GM23248 (cell line): ENCODE measurements at regions not wholly inside any gene's neighbourhood (a gene's known extent, or its start where the extent isn't known, plus 50 kb on each side); places are given as distances from the start of the nearest gene placed in this dataset.
A peak's percentile ranks its signal among the peaks of the same experiment; 100 is the strongest.

ENCODE experiments used
- DNase-seq: peaks from one replicate; pipeline ENCODE4 v3.0.0-alpha.2; 2015
- H2AFZ ChIP-seq: fragments of 200-600 bp; sonication (generic); 2 replicates; pipeline ENCODE4 v1.6.1; 2016; ENCODE audit warnings: antibody characterized with exemption
- H3F3A ChIP-seq: fragments of 200-600 bp; sonication (generic); 2 replicates; pipeline ENCODE4 v1.6.1; 2016; ENCODE audit warnings: mild to moderate bottlenecking, antibody characterized with exemption, mixed run types; ENCODE audit not compliant: insufficient read depth
- H3K27ac ChIP-seq: fragments of 200-600 bp; sonication (generic); 2 replicates; pipeline ENCODE4 v1.5.1; 2016; ENCODE audit warnings: mild to moderate bottlenecking
- H3K27me3 ChIP-seq: fragments of 200-600 bp; sonication (generic); replicated peaks from 2 replicates; pipeline ENCODE4 v1.6.1; 2016; ENCODE audit warnings: mild to moderate bottlenecking; ENCODE audit not compliant: insufficient read depth
- H3K36me3 ChIP-seq: fragments of 200-600 bp; sonication (generic); 2 replicates; pipeline ENCODE4 v1.6.1; 2016; ENCODE audit warnings: low read depth, mild to moderate bottlenecking
- H3K4me1 ChIP-seq: fragments of 200-600 bp; sonication (generic); 2 replicates; pipeline ENCODE4 v1.6.1; 2016; ENCODE audit warnings: mild to moderate bottlenecking; ENCODE audit not compliant: insufficient read depth
- H3K4me2 ChIP-seq: fragments of 200-600 bp; sonication (generic); one replicate; pipeline ENCODE4 v1.6.1; 2016; ENCODE audit warnings: mild to moderate bottlenecking; ENCODE audit not compliant: unreplicated experiment
- H3K4me3 ChIP-seq: fragments of 200-600 bp; sonication (generic); 2 replicates; pipeline ENCODE4 v1.5.1; 2016; ENCODE audit warnings: mild to moderate bottlenecking
- H3K79me2 ChIP-seq: fragments of 200-600 bp; sonication (generic); 2 replicates; pipeline ENCODE4 v1.6.1; 2016; ENCODE audit warnings: mild to moderate bottlenecking; ENCODE audit not compliant: insufficient read depth
- H3K9ac ChIP-seq: fragments of 200-600 bp; sonication (generic); 2 replicates; pipeline ENCODE4 v1.6.1; 2016; ENCODE audit warnings: mild to moderate bottlenecking
- H3K9me2 ChIP-seq: fragments of 200-600 bp; sonication (generic); 2 replicates; pipeline ENCODE4 v1.6.1; 2016; ENCODE audit warnings: mixed run types, mild to moderate bottlenecking, moderate library complexity; ENCODE audit not compliant: insufficient read depth
- H3K9me3 ChIP-seq: fragments of 200-600 bp; sonication (generic); one replicate; pipeline ENCODE4 v1.6.1; 2017; ENCODE audit warnings: low read depth
- H4K20me1 ChIP-seq: fragments of 200-600 bp; sonication (generic); 2 replicates; pipeline ENCODE4 v1.6.0; 2016; ENCODE audit not compliant: insufficient read depth
- EZH2 ChIP-seq: fragments of 200-600 bp; sonication (generic); IDR thresholded peaks from 2 replicates; pipeline ENCODE4 v1.6.1; 2018; ENCODE audit warnings: antibody characterized with exemption, mild to moderate bottlenecking; ENCODE audit not compliant: insufficient read depth, poor library complexity, severe bottlenecking
- EZH2phosphoT487 ChIP-seq: fragments of 200-600 bp; sonication (generic); IDR thresholded peaks from 2 replicates; pipeline ENCODE4 v1.6.1; 2018; ENCODE audit warnings: antibody characterized with exemption, moderate library complexity, mild to moderate bottlenecking, low read depth; ENCODE audit not compliant: insufficient read depth
- WGBS, 2 experiments: methylation state at CpG; one replicate each; pipeline ENCODE4 v1.1.6; 2015 to 2017; ENCODE audit warnings: low lambda C conversion rate in 2 of 2, low coverage in 1 of 2; ENCODE audit errors: missing lambda C conversion rate in 2 of 2; 5-methylcytosine and 5-hydroxymethylcytosine counted together
- in situ Hi-C: fragments of 300-500 bp; cut with MboI; formaldehyde crosslinking; loops from 2 replicates; pipeline ENCODE4 v1.15.0; 2020

- peaks cover 11% of the 10 kb centered on the region for H3K4me1 ChIP-seq
- H3F3A ChIP-seq = peaks cover 14% of the 10 kb centered on the region
- no peaks in the 10 kb centered on the region for H3K9me3 ChIP-seq
- H3K27me3 ChIP-seq = no peaks in the 10 kb centered on the region
- TF ChIP-seq EZH2 (no peak), EZH2phosphoT487 (no peak)
- no peak for DNase-seq
- in situ Hi-C loops = no loop called here
- H4K20me1 ChIP-seq = no peaks in the 10 kb centered on the region
- WGBS, 2 experiments = 87 to 97% methylated on average over 2 of the region's 2 CpGs
- H3K27ac ChIP-seq = no peak overlapping the region
- no peak overlapping the region for H3K4me3 ChIP-seq
- H3K9ac ChIP-seq = no peak overlapping the region
- no peak overlapping the region for H2AFZ ChIP-seq
- H3K9me2 ChIP-seq = no peaks in the 10 kb centered on the region
- no peaks in the 10 kb centered on the region for H3K79me2 ChIP-seq
- H3K36me3 ChIP-seq = no peaks in the 10 kb centered on the region
- H3K4me2 ChIP-seq = no peak overlapping the region
Observed at GRCh38 chr12:28930704-28931103, 218.4 kb upstream of the FAR2 start.

DNA sequence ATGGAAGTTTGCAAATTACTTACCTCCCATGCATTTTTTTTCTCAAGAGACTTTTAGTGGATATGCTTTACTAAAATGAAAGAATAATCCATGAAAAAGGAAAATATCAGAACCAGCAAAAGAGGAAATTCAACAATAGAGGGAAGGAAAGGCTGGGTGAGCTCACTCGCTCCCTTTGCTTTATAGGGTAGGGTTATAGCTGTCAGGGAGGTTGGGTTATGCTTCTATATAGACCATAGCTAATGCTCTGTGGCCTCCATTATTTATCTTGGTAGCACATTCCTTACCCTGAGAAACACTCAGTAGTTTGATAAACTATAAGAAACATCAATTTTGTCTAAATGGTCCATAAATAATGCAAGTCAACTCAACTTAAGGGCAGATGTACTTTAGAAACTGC lies 215.9 kb upstream of the FAR2 start:
- Histone ChIP-seq H3K27me3 (no peaks in the 10 kb centered on the region), H4K20me1 (no peaks in the 10 kb centered on the region), H3K9me3 (no peaks in the 10 kb centered on the region), H3K36me3 (no peaks in the 10 kb centered on the region), H3K9ac (no peak overlapping the region), H3K4me2 (no peak overlapping the region), H3K79me2 (no peaks in the 10 kb centered on the region), H3K27ac (no peak overlapping the region), H3K9me2 (no peaks in the 10 kb centered on the region), H3F3A (no peaks in the 10 kb centered on the region), H3K4me3 (no peak overlapping the region), H2AFZ (no peak overlapping the region), H3K4me1 (peaks cover 18% of the 10 kb centered on the region)
- 94 to 100% methylated on average over 1 of the region's 1 CpG for WGBS, 2 experiments
- in situ Hi-C loops = no loop called here
- no peak for TF ChIP-seq EZH2
- no peak for TF ChIP-seq EZH2phosphoT487
- no peak for DNase-seq

- Histone ChIP-seq H3K36me3 (no peaks in the 10 kb centered on the region), H3K9me2 (no peaks in the 10 kb centered on the region), H3F3A (no peaks in the 10 kb centered on the region), H3K79me2 (no peaks in the 10 kb centered on the region), H3K4me3 (no peak overlapping the region), H3K4me1 (peaks cover 18% of the 10 kb centered on the region), H4K20me1 (no peaks in the 10 kb centered on the region), H3K9ac (no peak overlapping the region), H3K27me3 (no peaks in the 10 kb centered on the region), H3K9me3 (no peaks in the 10 kb centered on the region), H3K27ac (no peak overlapping the region), H3K4me2 (no peak overlapping the region), H2AFZ (no peak overlapping the region)
- peak; percentile 39 for DNase-seq
- WGBS, 2 experiments = 54 to 58% methylated on average over 8 of the region's 8 CpGs
- in situ Hi-C loops = no loop called here
- no peak for TF ChIP-seq EZH2phosphoT487
- no peak for TF ChIP-seq EZH2
Observed at GRCh38 chr12:28933864-28934527, 215.1 kb upstream of the FAR2 start.

DNA sequence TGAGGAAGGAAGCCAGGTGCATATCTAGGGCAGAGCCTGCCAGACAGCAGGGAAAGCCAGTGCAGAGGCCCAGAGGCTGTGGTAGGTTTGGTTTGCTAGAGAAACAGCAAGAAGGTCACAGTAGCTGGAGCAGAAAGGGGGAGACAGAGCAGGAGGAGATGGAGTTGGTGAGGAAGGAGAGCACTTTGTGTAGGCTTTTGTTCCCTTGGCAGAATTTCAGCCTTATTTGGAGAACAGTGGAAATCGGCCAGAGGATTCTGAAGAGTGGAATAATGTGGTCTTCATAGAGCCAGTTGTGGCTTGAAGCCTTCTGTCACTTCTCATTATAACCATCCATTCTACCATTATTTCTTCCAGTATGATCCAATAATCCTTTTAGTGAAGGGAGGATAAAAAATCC lies 212.9 kb upstream of the FAR2 start:
- 24 to 25% methylated on average over 1 of the region's 1 CpG for WGBS, 2 experiments

DNA sequence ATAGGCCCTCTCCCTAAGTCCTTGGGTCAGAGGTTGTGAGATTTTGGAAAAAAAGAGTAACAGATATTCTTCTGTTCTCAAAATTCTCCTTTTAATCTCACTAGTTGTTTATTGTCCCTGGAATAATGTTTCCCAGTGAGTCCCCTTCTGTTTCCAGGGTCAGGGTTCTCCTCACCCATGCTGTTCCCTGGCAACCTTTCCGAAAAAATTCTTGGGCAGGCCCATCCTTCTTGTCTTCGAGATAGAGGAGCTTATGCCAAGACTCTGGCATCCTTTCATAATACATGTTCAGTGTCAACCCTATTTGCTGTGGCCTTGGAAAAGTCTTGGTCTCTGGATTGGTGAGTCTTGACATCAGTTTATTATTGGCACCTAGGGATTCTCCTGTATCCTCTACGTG lies 212.4 kb upstream of the FAR2 start:
- in situ Hi-C loops = no loop called here
- H3K27me3 ChIP-seq = no peaks in the 10 kb centered on the region
- H3K79me2 ChIP-seq = no peaks in the 10 kb centered on the region
- peak overlapping the region; percentile 30 for H3K4me2 ChIP-seq
- no peaks in the 10 kb centered on the region for H4K20me1 ChIP-seq
- no peak for DNase-seq
- H3K9me3 ChIP-seq = no peaks in the 10 kb centered on the region
- H2AFZ ChIP-seq = no peak overlapping the region
- no peaks in the 10 kb centered on the region for H3K36me3 ChIP-seq
- no peaks in the 10 kb centered on the region for H3F3A ChIP-seq
- no peak overlapping the region for H3K9ac ChIP-seq
- TF ChIP-seq EZH2phosphoT487 = no peak
- TF ChIP-seq EZH2 = no peak
- no peaks in the 10 kb centered on the region for H3K9me2 ChIP-seq
- H3K4me3 ChIP-seq = no peak overlapping the region
- H3K27ac ChIP-seq = no peak overlapping the region
- peaks cover 39% of the 10 kb centered on the region for H3K4me1 ChIP-seq
- 21 to 28% methylated on average over 3 of the region's 3 CpGs for WGBS, 2 experiments

More for the DNA sequence above, 212.9 kb upstream of the FAR2 start:
- H3F3A ChIP-seq = no peaks in the 10 kb centered on the region
- TF ChIP-seq EZH2phosphoT487 = no peak
- TF ChIP-seq EZH2 = no peak
- H3K9me2 ChIP-seq = no peaks in the 10 kb centered on the region
- no peaks in the 10 kb centered on the region for H3K36me3 ChIP-seq
- H3K79me2 ChIP-seq = no peaks in the 10 kb centered on the region
- no peak for DNase-seq
- no peak overlapping the region for H3K4me3 ChIP-seq
- H3K4me2 ChIP-seq = no peak overlapping the region
- H3K27ac ChIP-seq = no peak overlapping the region
- H3K9me3 ChIP-seq = no peaks in the 10 kb centered on the region
- peaks cover 34% of the 10 kb centered on the region for H3K4me1 ChIP-seq
- no peak overlapping the region for H2AFZ ChIP-seq
- H3K27me3 ChIP-seq = no peaks in the 10 kb centered on the region
- H3K9ac ChIP-seq = no peak overlapping the region
- in situ Hi-C loops = no loop called here
- H4K20me1 ChIP-seq = no peaks in the 10 kb centered on the region
